GM18511 (cell line): ENCODE measurements at regions not wholly inside any gene's neighbourhood (a gene's known extent, or its start where the extent isn't known, plus 50 kb on each side); places are given as distances from the start of the nearest gene placed in this dataset.
"Not testable (repeated sequence)": the region's sequence is repeated elsewhere in the genome, so short reads cannot be mapped to it uniquely, and the experiment has no call there.

Experiments used
- ATAC-seq: cut with Tn5 transposase; IDR thresholded peaks from one replicate; pipeline ENCODE4 v1.9.1; 2021; ENCODE audit warnings: mild to moderate bottlenecking, moderate library complexity; ENCODE audit not compliant: unreplicated experiment

GRCh38 chr3:94398036-94398435 is 335.2 kb downstream of the NSUN3 start:
- no peak for ATAC-seq

GRCh38 chr3:94401466-94401865 is 338.6 kb downstream of the NSUN3 start:
- no peak for ATAC-seq

- no peak for ATAC-seq
These were observed 339.3 kb downstream of the NSUN3 start for GRCh38 chr3:94402126-94402525.

- ATAC-seq: peak; percentile 91
These were observed 342.6 kb downstream of the NSUN3 start for GRCh38 chr3:94405258-94406035.

GRCh38 chr3:94406595-94406994 is 343.7 kb downstream of the NSUN3 start:
- no peak for ATAC-seq

- not testable (repeated sequence) for ATAC-seq
These were observed 350.1 kb downstream of the NSUN3 start for GRCh38 chr3:94412936-94413335.

GRCh38 chr3:94413336-94414108 is 350.7 kb downstream of the NSUN3 start:
- no peak for ATAC-seq

GRCh38 chr3:94414418-94414817 is 351.6 kb downstream of the NSUN3 start:
- ATAC-seq: no peak

- no peak for ATAC-seq
These were observed 353.9 kb downstream of the NSUN3 start for GRCh38 chr3:94416768-94417167.

GRCh38 chr3:94417963-94418455 is 355.1 kb downstream of the NSUN3 start:
- no peak for ATAC-seq

GRCh38 chr3:94420931-94421330 is 358.1 kb downstream of the NSUN3 start:
- no peak for ATAC-seq

GRCh38 chr3:94423578-94423977 is 360.7 kb downstream of the NSUN3 start:
- ATAC-seq: no peak

- no peak for ATAC-seq
These were observed 366.7 kb downstream of the NSUN3 start for GRCh38 chr3:94429517-94429916.

GRCh38 chr3:94431876-94432570 is 369.2 kb downstream of the NSUN3 start:
- no peak for ATAC-seq

GRCh38 chr3:94433811-94434210 is 370.9 kb downstream of the NSUN3 start:
- ATAC-seq: no peak

- no peak for ATAC-seq
These were observed 378.1 kb downstream of the NSUN3 start for GRCh38 chr3:94440767-94441493.

GRCh38 chr3:94441494-94441847 is 378.6 kb downstream of the NSUN3 start:
- no peak for ATAC-seq

GRCh38 chr3:94453864-94454263 is 391.0 kb downstream of the NSUN3 start:
- ATAC-seq: no peak

- ATAC-seq: no peak
These were observed 396.3 kb downstream of the NSUN3 start for GRCh38 chr3:94459167-94459566.

GRCh38 chr3:94460931-94461330 is 398.1 kb downstream of the NSUN3 start:
- no peak for ATAC-seq

- no peak for ATAC-seq
These were observed 400.1 kb downstream of the NSUN3 start for GRCh38 chr3:94462931-94463330.
